ENCODE measurements at regions not wholly inside any gene's neighbourhood (a gene's known extent, or its start where the extent isn't known, plus 50 kb on each side); places are given as distances from the start of the nearest gene placed in this dataset.
"Not testable (repeated sequence)": the region's sequence is repeated elsewhere in the genome, so short reads cannot be mapped to it uniquely, and the experiment has no call there.

DNA sequence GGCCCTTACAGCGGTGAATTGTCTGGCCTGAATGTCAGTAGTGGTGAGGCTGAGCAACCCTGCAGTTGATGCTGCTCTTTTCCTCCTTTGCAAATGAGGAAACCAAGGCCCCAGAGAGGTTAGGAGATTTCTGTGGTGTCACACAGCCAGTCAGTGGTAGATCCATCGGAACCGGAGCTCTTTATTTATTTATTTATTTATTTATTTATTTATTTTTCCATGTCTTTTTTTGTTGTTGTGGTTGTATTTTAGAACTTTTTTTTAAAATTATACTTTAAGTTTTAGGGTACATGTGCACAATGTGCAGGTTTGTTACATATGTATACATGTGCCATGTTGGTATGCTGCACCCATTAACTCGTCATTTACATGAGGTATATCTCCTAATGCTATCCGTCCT lies 368.4 kb upstream of the CLINT1 start:
- intact Hi-C loops (cut with DNase I); ATAC-seq; DNase-seq (ENCODE audit: missing footprints): not testable (repeated sequence)

DNA sequence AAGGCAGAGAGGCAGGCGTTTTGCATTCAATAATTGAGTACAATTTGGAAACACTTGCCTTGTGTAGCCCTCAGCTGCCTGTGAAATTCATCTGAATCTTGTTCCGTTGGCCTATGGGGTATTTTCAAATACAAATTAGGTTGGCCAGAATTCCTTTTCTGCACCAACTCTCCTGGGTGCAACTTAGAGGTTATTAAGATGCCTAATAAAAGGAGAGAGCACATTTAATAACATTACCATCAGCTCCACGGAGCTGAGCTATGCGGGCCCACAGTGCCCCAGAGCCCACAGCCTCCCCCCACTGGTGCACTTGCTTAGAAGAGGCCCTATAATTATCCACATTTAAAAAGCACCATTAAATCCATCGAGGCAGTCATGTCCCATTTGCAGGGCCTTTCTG lies 367.6 kb upstream of the CLINT1 start:
- ATAC-seq = no peak
- intact Hi-C loops (cut with DNase I) = no loop called here
- DNase-seq (ENCODE audit: missing footprints) = no peak

DNA sequence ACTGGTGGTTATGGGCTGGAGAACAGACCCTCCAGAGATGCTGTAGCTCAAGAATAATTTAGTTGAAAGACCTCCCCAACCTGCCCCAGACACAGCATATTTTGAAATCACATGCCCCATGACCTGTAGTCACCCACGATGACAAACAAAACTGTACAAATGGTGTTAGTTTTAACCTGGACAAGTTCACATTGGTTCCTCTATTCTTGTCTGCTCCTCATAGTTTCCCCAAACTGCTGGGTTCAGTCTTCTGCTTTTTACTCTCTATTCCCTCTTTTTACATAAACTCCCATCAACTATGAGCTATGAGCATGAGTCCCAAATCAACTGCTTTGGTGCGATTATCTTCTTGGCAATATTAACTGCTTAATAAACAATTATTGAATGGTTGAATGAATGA lies 365.3 kb upstream of the CLINT1 start:
- ATAC-seq (no peak), DNase-seq (ENCODE audit: missing footprints) (no peak)
- intact Hi-C loops (cut with DNase I) = no loop called here

- no peak for ATAC-seq
- DNase-seq (ENCODE audit: missing footprints) = no peak
- intact Hi-C loops (cut with DNase I) = no loop called here
Observed at GRCh38 chr5:158223054-158223600, 364.2 kb upstream of the CLINT1 start.

- ATAC-seq (no peak), DNase-seq (ENCODE audit: missing footprints) (peak; percentile 51)
- intact Hi-C loops (cut with DNase I) = no loop called here
Observed at GRCh38 chr5:158212917-158213316, 354.0 kb upstream of the CLINT1 start.

DNA sequence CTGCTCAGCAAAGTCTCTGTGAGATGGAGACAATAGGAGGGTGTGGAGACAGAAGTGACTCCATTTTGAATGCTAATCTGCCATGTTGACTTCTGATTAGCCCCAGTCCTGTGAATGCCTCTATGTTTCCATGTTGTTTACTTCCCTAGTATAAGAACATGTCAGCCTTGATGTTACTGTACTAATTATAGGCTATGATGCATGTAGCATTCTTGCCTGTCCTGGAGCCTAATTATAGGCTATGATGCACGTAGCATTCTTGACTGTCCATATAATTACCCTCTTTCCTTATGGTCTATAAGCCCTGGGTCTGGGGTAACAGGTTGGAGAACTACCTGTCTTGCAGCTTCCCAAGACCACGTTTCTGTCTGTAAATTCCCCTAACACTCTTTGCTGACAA lies 353.3 kb upstream of the CLINT1 start:
- no peak for ATAC-seq
- DNase-seq (ENCODE audit: missing footprints) = no peak
- intact Hi-C loops (cut with DNase I) = no loop called here

GRCh38 chr5:158209219-158209908 lies 350.4 kb upstream of the CLINT1 start:
- intact Hi-C loops (cut with DNase I) = no loop called here
- no peak for DNase-seq (ENCODE audit: missing footprints)
- ATAC-seq = no peak

DNA sequence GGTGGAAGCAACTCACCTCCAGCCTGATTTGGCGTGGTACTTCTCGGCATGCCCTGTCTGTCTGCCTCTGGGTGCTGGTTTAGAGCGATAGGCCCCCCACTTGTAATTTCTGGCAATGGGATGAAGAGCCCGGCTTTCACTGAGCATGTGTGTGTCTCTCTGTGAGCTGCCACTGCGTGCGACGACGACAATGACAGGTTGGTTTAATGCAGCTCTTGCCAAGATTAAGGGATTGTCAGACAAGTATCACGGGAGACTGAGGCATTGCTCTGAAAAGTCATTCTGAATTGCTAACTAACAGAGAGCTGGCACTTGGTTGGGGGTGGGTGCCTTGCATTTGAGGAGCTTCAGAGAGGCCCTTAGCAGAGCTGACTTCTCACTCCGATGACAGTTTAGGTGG lies 348.8 kb upstream of the CLINT1 start:
- intact Hi-C loops (cut with DNase I) = no loop called here
- DNase-seq (ENCODE audit: missing footprints) (no peak), ATAC-seq (no peak)

DNA sequence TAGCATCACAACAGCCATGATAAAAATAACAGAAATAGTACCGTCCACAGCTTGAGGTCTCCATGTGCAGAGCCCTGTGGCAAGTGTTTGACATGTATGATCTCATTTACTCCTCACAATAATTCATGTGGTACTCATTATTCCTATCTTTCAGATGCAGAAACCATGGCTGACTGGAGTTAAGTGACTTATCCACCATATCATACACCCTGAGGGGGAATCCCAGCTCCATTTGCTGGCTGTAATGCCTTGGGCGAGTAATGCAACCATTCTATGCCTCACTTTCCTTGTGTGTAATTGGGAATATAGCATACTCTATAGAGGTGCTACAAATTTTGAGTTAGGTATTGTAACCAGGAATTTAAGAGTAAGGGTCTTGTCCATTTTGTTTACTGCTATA lies 347.0 kb upstream of the CLINT1 start:
- intact Hi-C loops (cut with DNase I) = no loop called here
- DNase-seq (ENCODE audit: missing footprints) (no peak), ATAC-seq (no peak)

DNA sequence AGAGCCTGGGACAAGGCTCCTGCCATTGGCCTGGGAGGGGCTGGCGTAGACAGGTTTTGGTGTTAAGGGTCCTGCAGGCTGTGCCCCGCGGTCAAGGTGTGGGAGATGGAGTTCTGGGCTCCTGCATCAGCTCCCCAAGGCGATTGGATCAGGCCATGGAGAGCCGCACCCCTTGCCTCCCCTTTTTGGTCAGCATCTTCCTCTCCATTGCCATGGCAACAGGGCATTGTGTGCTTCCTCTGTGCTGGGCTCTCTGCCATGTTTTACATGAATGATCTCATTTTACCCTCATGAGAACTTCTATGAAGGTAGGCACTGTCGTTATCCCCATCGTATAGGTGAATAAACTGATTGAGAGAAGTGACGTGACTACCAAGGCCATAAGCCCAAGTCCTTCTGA lies 344.3 kb upstream of the CLINT1 start:
- ATAC-seq (no peak), DNase-seq (ENCODE audit: missing footprints) (peak; percentile 44)
- intact Hi-C loops (cut with DNase I) = no loop called here

DNA sequence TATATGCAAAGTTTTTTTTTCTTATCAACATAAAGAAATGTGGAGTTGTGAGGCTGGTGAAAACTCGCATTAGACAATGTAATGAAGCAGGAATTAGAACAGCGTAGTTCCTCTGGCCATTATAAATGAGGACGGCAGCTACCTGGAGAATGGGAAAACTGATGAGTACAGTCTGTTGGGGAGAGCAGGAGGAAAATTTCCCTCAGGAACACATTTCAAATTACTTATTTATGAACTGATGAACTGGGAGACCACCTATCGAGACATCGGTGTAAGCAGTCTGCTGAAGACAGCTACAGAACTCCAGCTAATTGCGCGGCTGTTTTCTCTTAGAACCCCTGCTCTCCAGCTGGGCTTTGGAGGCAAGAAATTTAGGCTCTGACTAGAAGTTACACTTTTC lies 343.9 kb upstream of the CLINT1 start:
- DNase-seq (ENCODE audit: missing footprints) (no peak), ATAC-seq (no peak)
- intact Hi-C loops (cut with DNase I) = no loop called here

DNA sequence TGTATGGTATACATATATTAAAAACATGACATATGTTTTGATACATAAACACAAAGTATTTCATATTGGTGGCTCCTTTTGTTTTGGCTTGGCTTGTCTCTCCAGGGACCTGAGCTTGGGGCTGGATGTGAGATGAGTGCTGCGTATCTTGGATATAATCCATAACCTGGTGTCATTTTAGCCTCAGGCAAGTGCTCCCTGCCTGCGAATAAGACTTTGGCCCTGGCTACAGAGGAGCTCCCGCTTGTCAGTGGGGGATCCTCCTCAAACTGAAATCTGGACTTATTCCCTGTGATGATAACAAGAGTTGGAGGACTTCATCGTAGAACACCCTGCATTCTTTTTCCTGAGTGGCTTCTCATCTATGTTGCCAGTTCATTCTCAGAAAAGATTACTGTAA lies 341.7 kb upstream of the CLINT1 start:
- intact Hi-C loops (cut with DNase I) = no loop called here
- ATAC-seq (peak; percentile 64), DNase-seq (ENCODE audit: missing footprints) (no peak)

DNA sequence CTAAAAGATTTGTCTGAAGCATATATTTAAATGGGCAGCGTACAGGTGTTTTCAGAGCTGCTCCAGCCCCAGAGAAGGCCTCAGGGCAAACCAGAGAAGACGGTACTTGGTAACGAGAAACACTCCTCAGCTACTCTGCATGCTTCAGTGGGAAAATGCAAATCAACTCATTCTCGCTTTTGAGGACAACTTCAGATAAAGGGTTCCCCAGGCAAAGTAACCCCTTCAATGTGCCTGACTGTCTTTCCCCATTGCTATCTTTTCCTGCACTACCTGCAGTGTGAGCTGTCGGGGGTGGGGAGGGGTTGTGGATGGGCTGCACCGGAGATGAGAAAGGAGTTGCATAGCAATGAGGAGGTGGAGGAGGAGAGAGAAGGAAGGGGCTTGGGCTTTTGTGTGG lies 339.7 kb upstream of the CLINT1 start:
- intact Hi-C loops (cut with DNase I) = no loop called here
- no peak for ATAC-seq

GRCh38 chr5:158195416-158196210 lies 336.7 kb upstream of the CLINT1 start:
- intact Hi-C loops (cut with DNase I) = no loop called here
- DNase-seq (ENCODE audit: missing footprints) = no peak
- no peak for ATAC-seq

More for the DNA sequence above, 339.7 kb upstream of the CLINT1 start:
- no peak for DNase-seq (ENCODE audit: missing footprints)

- ATAC-seq (no peak), DNase-seq (ENCODE audit: missing footprints) (no peak)
- intact Hi-C loops (cut with DNase I) = no loop called here
Observed at GRCh38 chr5:158194561-158194976, 335.6 kb upstream of the CLINT1 start.

DNA sequence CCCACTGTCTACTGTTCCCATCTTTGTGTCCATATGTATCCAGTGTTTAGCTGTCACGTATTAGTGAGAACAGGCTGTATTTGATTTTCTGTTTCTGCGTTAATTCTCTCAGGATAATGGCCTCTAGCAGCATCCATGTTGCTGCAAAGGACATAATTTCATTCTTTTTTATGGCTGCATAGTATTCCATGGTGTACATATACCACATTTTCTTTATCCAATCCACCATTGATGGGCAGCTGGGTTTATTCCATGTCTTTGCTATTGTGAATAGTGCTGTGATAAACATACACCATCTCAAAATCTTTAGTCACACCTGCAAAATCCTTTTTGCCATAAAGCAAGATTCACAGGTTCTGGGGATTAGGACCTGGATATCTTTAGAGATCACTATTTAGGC lies 334.4 kb upstream of the CLINT1 start:
- ATAC-seq; intact Hi-C loops (cut with DNase I); DNase-seq (ENCODE audit: missing footprints): not testable (repeated sequence)

GRCh38 chr5:158180407-158180806 lies 321.5 kb upstream of the CLINT1 start:
- ATAC-seq (peak; percentile 65), DNase-seq (ENCODE audit: missing footprints) (no peak)
- intact Hi-C loops (cut with DNase I) = no loop called here

- ATAC-seq = no peak
- intact Hi-C loops (cut with DNase I) = loop anchor here (5.0 to 10.0 kb wide), 3 partner anchors 243 to 756 kb away; no protein-coding TSS in a partner anchor
Observed at GRCh38 chr5:158179271-158179670, 320.3 kb upstream of the CLINT1 start.

GRCh38 chr5:158178535-158178934 lies 319.6 kb upstream of the CLINT1 start:
- intact Hi-C loops (cut with DNase I) = loop anchor here (5.0 to 10.0 kb wide), 3 partner anchors 244 to 756 kb away; no protein-coding TSS in a partner anchor
- ATAC-seq (no peak), DNase-seq (ENCODE audit: missing footprints) (no peak)

More at GRCh38 chr5:158179271-158179670, 320.3 kb upstream of the CLINT1 start:
- DNase-seq (ENCODE audit: missing footprints) = no peak

DNA sequence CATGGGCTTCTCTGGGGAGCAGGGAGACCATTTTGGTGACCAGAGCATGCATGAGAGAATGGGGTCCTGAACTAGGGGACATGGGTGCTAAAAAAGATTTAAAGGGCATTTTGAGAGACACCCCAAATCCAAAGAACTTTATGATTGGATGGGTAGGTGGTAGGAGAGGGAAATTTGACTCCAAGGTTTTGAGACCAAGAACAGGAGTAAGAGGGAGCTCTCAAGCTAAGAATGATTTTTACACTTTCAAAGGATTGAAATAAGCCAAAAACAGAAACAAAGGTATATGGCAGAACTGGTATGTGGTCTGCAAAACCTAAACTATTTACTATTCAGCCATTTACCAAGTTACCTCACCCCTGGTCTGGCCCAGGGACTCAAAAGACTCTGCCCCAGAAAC lies 318.2 kb upstream of the CLINT1 start:
- intact Hi-C loops (cut with DNase I) = loop anchor here (5.0 to 10.0 kb wide), 3 partner anchors 245 to 758 kb away; no protein-coding TSS in a partner anchor
- DNase-seq (ENCODE audit: missing footprints) = no peak
- ATAC-seq = no peak

Measured in Right ventricle myocardium inferior (tissue), 1 donor.